HL-60 (cell line): ENCODE measurements at regions not wholly inside any gene's neighbourhood (a gene's known extent, or its start where the extent isn't known, plus 50 kb on each side); places are given as distances from the start of the nearest gene placed in this dataset.

Source experiments
- CTCF ChIP-seq: IDR thresholded peaks from one replicate; pipeline ENCODE4 v1.5.1; 2011; ENCODE audit warnings: low read length, control low read depth, inconsistent platforms; ENCODE audit not compliant: insufficient read depth
- POLR2AphosphoS5 ChIP-seq: IDR thresholded peaks from 2 replicates; pipeline ENCODE4 v1.6.1; 2012; ENCODE audit warnings: low read depth
- SPI1 ChIP-seq: IDR thresholded peaks from 2 replicates; pipeline ENCODE4 v1.6.1; 2012; ENCODE audit warnings: low read depth, mild to moderate bottlenecking, borderline replicate concordance

GRCh38 chrX:38886112-38886511, 84.9 kb downstream of the MID1IP1 start:
- TF ChIP-seq CTCF (no peak), POLR2AphosphoS5 (no peak), SPI1 (no peak)
